Liver (tissue), 3 donors: ENCODE measurements at regions not wholly inside any gene's neighbourhood (a gene's known extent, or its start where the extent isn't known, plus 50 kb on each side); places are given as distances from the start of the nearest gene placed in this dataset.

ENCODE experiments used
- FOXA1 ChIP-seq: IDR thresholded peaks from 2 replicates; pipeline ENCODE4 v1.6.1; 2016; ENCODE audit warnings: antibody characterized with exemption
- GABPA ChIP-seq, 2 donors: IDR thresholded peaks in 1 of 2; conservative IDR thresholded peaks in 1 of 2; 2 replicates each; pipeline ENCODE4 v1.6.1; 2016; ENCODE audit warnings: antibody characterized with exemption in 2 of 2, mild to moderate bottlenecking in 1 of 2, moderate library complexity in 1 of 2
- TAF1 ChIP-seq: conservative IDR thresholded peaks from 2 replicates; pipeline ENCODE4 v1.6.1; 2016; ENCODE audit warnings: antibody characterized with exemption, mild to moderate bottlenecking
- YY1 ChIP-seq: IDR thresholded peaks from 2 replicates; pipeline ENCODE4 v1.6.1; 2016; ENCODE audit warnings: antibody characterized with exemption, mild to moderate bottlenecking
- TF ChIP-seq, protein P1 (sequence below): fragments of 150-350 bp; IDR thresholded peaks from 2 replicates; pipeline ENCODE4 v1.5.1; 2017; ENCODE audit warnings: improper control_type of control experiment, low read depth, low read length; ENCODE audit not compliant: missing input control
- TF ChIP-seq, protein P2 (sequence below): IDR thresholded peaks from 2 replicates; pipeline ENCODE4 v1.6.1; 2016; ENCODE audit warnings: antibody characterized with exemption
- donor health status: healthy.
- donor health status: healthy.

- TF ChIP-seq TAF1 (no peak), FOXA1 (no peak), YY1 (no peak), GABPA (IDR thresholded peaks at IDR 0.05 in 1 of 2, conservative IDR thresholded peaks at IDR 0.05 in 1 of 2) (no peak)
- TF ChIP-seq, protein P1, sequence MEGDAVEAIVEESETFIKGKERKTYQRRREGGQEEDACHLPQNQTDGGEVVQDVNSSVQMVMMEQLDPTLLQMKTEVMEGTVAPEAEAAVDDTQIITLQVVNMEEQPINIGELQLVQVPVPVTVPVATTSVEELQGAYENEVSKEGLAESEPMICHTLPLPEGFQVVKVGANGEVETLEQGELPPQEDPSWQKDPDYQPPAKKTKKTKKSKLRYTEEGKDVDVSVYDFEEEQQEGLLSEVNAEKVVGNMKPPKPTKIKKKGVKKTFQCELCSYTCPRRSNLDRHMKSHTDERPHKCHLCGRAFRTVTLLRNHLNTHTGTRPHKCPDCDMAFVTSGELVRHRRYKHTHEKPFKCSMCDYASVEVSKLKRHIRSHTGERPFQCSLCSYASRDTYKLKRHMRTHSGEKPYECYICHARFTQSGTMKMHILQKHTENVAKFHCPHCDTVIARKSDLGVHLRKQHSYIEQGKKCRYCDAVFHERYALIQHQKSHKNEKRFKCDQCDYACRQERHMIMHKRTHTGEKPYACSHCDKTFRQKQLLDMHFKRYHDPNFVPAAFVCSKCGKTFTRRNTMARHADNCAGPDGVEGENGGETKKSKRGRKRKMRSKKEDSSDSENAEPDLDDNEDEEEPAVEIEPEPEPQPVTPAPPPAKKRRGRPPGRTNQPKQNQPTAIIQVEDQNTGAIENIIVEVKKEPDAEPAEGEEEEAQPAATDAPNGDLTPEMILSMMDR: no peak
- TF ChIP-seq, protein P2, sequence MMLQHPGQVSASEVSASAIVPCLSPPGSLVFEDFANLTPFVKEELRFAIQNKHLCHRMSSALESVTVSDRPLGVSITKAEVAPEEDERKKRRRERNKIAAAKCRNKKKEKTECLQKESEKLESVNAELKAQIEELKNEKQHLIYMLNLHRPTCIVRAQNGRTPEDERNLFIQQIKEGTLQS: no peak
Measured at GRCh38 chr1:181151378-181152326, 63.2 kb downstream of the IER5 start.
